ENCODE measurements at regions not wholly inside any gene's neighbourhood (a gene's known extent, or its start where the extent isn't known, plus 50 kb on each side); places are given as distances from the start of the nearest gene placed in this dataset.

DNA sequence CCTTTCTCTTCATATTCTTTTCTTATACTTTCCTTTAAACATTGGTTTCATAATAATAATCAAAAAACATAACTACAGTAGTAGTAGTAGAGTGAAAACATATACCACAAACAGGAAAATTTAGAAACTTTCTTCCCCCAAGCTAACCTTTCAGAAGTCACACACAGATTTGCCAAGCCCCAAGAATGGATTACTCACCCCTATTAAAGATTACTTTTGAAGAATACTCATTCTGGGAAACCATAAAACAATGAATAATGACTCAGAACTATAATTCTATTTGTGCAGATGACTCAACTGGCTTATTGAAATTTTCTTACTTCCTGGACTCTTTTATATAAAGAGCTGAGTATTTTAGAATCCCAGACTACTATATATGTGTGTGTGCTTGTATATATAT lies 119.4 kb upstream of the GJE1 start:
- TF ChIP-seq, protein P1, sequence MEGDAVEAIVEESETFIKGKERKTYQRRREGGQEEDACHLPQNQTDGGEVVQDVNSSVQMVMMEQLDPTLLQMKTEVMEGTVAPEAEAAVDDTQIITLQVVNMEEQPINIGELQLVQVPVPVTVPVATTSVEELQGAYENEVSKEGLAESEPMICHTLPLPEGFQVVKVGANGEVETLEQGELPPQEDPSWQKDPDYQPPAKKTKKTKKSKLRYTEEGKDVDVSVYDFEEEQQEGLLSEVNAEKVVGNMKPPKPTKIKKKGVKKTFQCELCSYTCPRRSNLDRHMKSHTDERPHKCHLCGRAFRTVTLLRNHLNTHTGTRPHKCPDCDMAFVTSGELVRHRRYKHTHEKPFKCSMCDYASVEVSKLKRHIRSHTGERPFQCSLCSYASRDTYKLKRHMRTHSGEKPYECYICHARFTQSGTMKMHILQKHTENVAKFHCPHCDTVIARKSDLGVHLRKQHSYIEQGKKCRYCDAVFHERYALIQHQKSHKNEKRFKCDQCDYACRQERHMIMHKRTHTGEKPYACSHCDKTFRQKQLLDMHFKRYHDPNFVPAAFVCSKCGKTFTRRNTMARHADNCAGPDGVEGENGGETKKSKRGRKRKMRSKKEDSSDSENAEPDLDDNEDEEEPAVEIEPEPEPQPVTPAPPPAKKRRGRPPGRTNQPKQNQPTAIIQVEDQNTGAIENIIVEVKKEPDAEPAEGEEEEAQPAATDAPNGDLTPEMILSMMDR (IDR thresholded peaks at IDR 0.05), result no peak
- no peak for TF ChIP-seq ZFX (IDR thresholded peaks at IDR 0.05; ENCODE audit: borderline replicate concordance)
